ENCODE measurements at regions not wholly inside any gene's neighbourhood (a gene's known extent, or its start where the extent isn't known, plus 50 kb on each side); places are given as distances from the start of the nearest gene placed in this dataset.

- Histone ChIP-seq H3K9me3 (ENCODE audit: insufficient read depth, low read length) (no peaks in the 10 kb centered on the region), H3K9me2 (replicated peaks; ENCODE audit: insufficient read depth, low read length) (no peaks in the 10 kb centered on the region), H3K36me3 (ENCODE audit: low read length) (no peaks in the 10 kb centered on the region), H3F3A (ENCODE audit: insufficient read depth) (no peaks in the 10 kb centered on the region), H2AFZ (ENCODE audit: low read depth, low read length, severe bottlenecking) (no peak overlapping the region), H3K4me2 (ENCODE audit: low read depth, low read length, poor library complexity, severe bottlenecking) (no peak overlapping the region), H3K9ac (ENCODE audit: low read length) (no peak overlapping the region), H3K4me3 (ENCODE audit: insufficient read depth, low read length, poor library complexity, severe bottlenecking) (no peak overlapping the region), H4K20me1 (ENCODE audit: low read depth, low read length) (no peaks in the 10 kb centered on the region), H3K79me2 (ENCODE audit: insufficient read depth, low read length) (no peaks in the 10 kb centered on the region), H3K27ac (ENCODE audit: low read depth, low read length) (no peak overlapping the region), H3K27me3 (ENCODE audit: low read length) (no peaks in the 10 kb centered on the region)
- TF ChIP-seq EZH2phosphoT487 (conservative IDR thresholded peaks at IDR 0.05; ENCODE audit: low read length) (no peak), CTCF (IDR thresholded peaks at IDR 0.05; ENCODE audit: insufficient read depth, low read length, poor library complexity, severe bottlenecking) (no peak)
Measured at GRCh38 chr9:100884518-100884917, 144.0 kb upstream of the PLPPR1 start.

- no peak overlapping the region for H3K4me3 ChIP-seq (ENCODE audit: insufficient read depth, low read length, poor library complexity, severe bottlenecking)
- no peaks in the 10 kb centered on the region for H3K9me3 ChIP-seq (ENCODE audit: insufficient read depth, low read length)
- H3K79me2 ChIP-seq (ENCODE audit: insufficient read depth, low read length) = no peaks in the 10 kb centered on the region
- no peaks in the 10 kb centered on the region for H3K36me3 ChIP-seq (ENCODE audit: low read length)
- H3K27ac ChIP-seq (ENCODE audit: low read depth, low read length) = no peak overlapping the region
- TF ChIP-seq EZH2phosphoT487 (conservative IDR thresholded peaks at IDR 0.05; ENCODE audit: low read length) = no peak
- no peak for TF ChIP-seq CTCF (IDR thresholded peaks at IDR 0.05; ENCODE audit: insufficient read depth, low read length, poor library complexity, severe bottlenecking)
- no peaks in the 10 kb centered on the region for H3K9me2 ChIP-seq (replicated peaks; ENCODE audit: insufficient read depth, low read length)
- H3K9ac ChIP-seq (ENCODE audit: low read length) = no peak overlapping the region
- no peaks in the 10 kb centered on the region for H3F3A ChIP-seq (ENCODE audit: insufficient read depth)
- no peaks in the 10 kb centered on the region for H4K20me1 ChIP-seq (ENCODE audit: low read depth, low read length)
- no peak overlapping the region for H2AFZ ChIP-seq (ENCODE audit: low read depth, low read length, severe bottlenecking)
- no peaks in the 10 kb centered on the region for H3K27me3 ChIP-seq (ENCODE audit: low read length)
- H3K4me2 ChIP-seq (ENCODE audit: low read depth, low read length, poor library complexity, severe bottlenecking) = no peak overlapping the region
Measured at GRCh38 chr9:100890321-100890720, 138.2 kb upstream of the PLPPR1 start.

- Histone ChIP-seq H3K4me3 (ENCODE audit: insufficient read depth, low read length, poor library complexity, severe bottlenecking) (no peak overlapping the region), H3K9ac (ENCODE audit: low read length) (no peak overlapping the region), H3K36me3 (ENCODE audit: low read length) (no peaks in the 10 kb centered on the region), H3F3A (ENCODE audit: insufficient read depth) (no peaks in the 10 kb centered on the region), H3K9me2 (replicated peaks; ENCODE audit: insufficient read depth, low read length) (no peaks in the 10 kb centered on the region), H2AFZ (ENCODE audit: low read depth, low read length, severe bottlenecking) (no peak overlapping the region), H3K79me2 (ENCODE audit: insufficient read depth, low read length) (no peaks in the 10 kb centered on the region), H3K9me3 (ENCODE audit: insufficient read depth, low read length) (no peaks in the 10 kb centered on the region), H3K27ac (ENCODE audit: low read depth, low read length) (no peak overlapping the region), H3K27me3 (ENCODE audit: low read length) (no peaks in the 10 kb centered on the region), H4K20me1 (ENCODE audit: low read depth, low read length) (no peaks in the 10 kb centered on the region), H3K4me2 (ENCODE audit: low read depth, low read length, poor library complexity, severe bottlenecking) (no peak overlapping the region)
- no peak for TF ChIP-seq EZH2phosphoT487 (conservative IDR thresholded peaks at IDR 0.05; ENCODE audit: low read length)
- TF ChIP-seq CTCF (IDR thresholded peaks at IDR 0.05; ENCODE audit: insufficient read depth, low read length, poor library complexity, severe bottlenecking) = no peak
Measured at GRCh38 chr9:100911273-100911672, 117.3 kb upstream of the PLPPR1 start.

All from SU-DHL-6 (cell line).